OCI-LY1 (cell line): ENCODE measurements at regions not wholly inside any gene's neighbourhood (a gene's known extent, or its start where the extent isn't known, plus 50 kb on each side); places are given as distances from the start of the nearest gene placed in this dataset.

Experiments used
- H2AFZ ChIP-seq: fragments of 200-600 bp; sonication (generic), shearing (Covaris generic); 2 replicates; pipeline ENCODE4 v1.6.0; 2014; ENCODE audit warnings: antibody characterized with exemption, mild to moderate bottlenecking, low read length
- H3F3A ChIP-seq: fragments of 200-600 bp; sonication (generic), shearing (Covaris generic); 2 replicates; pipeline ENCODE4 v1.6.0; 2014; ENCODE audit warnings: mild to moderate bottlenecking, antibody characterized with exemption, low read length, moderate library complexity; ENCODE audit not compliant: insufficient read depth
- H3K27ac ChIP-seq: fragments of 200-600 bp; sonication (generic); 2 replicates; pipeline ENCODE4 v1.5.1; 2014; ENCODE audit warnings: low read length, mixed run types, mild to moderate bottlenecking, low read depth; ENCODE audit not compliant: poor library complexity, severe bottlenecking
- H3K27me3 ChIP-seq: fragments of 200-600 bp; sonication (generic); 2 replicates; pipeline ENCODE4 v1.6.0; 2014; ENCODE audit warnings: antibody characterized with exemption, mild to moderate bottlenecking, low read length, moderate library complexity; ENCODE audit not compliant: insufficient read depth
- H3K36me3 ChIP-seq: fragments of 200-600 bp; sonication (generic); 2 replicates; pipeline ENCODE4 v1.6.1; 2014; ENCODE audit warnings: mild to moderate bottlenecking, antibody characterized with exemption, low read length, moderate library complexity, mixed read lengths; ENCODE audit not compliant: insufficient read depth
- H3K4me1 ChIP-seq: fragments of 200-600 bp; sonication (generic); 2 replicates; pipeline ENCODE4 v1.5.1; 2014; ENCODE audit warnings: mild to moderate bottlenecking, low read length, moderate library complexity; ENCODE audit not compliant: insufficient read depth, severe bottlenecking
- H3K4me2 ChIP-seq: fragments of 200-600 bp; sonication (generic), shearing (Covaris generic); 2 replicates; pipeline ENCODE4 v1.6.1; 2014; ENCODE audit warnings: low read length
- H3K4me3 ChIP-seq: fragments of 200-600 bp; sonication (generic); 2 replicates; pipeline ENCODE4 v1.5.1; 2014; ENCODE audit warnings: low read length, low read depth, mild to moderate bottlenecking, mixed read lengths; ENCODE audit not compliant: poor library complexity, severe bottlenecking
- H3K79me2 ChIP-seq: fragments of 200-600 bp; shearing (Covaris generic); 2 replicates; pipeline ENCODE4 v1.6.1; 2016; ENCODE audit warnings: mixed run types, low read length, mixed read lengths; ENCODE audit not compliant: insufficient read depth
- H3K9ac ChIP-seq: fragments of 200-600 bp; sonication (generic), shearing (Covaris generic); 2 replicates; pipeline ENCODE4 v1.6.1; 2014; ENCODE audit warnings: mild to moderate bottlenecking, low read length, mixed read lengths
- H3K9me2 ChIP-seq: fragments of 200-600 bp; sonication (generic), shearing (Covaris generic); 2 replicates; pipeline ENCODE4 v1.6.1; 2014; ENCODE audit warnings: low read depth, mild to moderate bottlenecking, low read length, mixed read lengths
- H3K9me3 ChIP-seq: fragments of 200-600 bp; shearing (Covaris generic); 2 replicates; pipeline ENCODE4 v1.6.1; 2014; ENCODE audit warnings: low read length, mixed read lengths
- H4K20me1 ChIP-seq: fragments of 200-600 bp; sonication (generic), shearing (Covaris generic); 2 replicates; pipeline ENCODE4 v1.6.0; 2016; ENCODE audit warnings: mild to moderate bottlenecking, low read length; ENCODE audit not compliant: insufficient read depth
- CTCF ChIP-seq: fragments of 200-600 bp; sonication (generic), shearing (Covaris generic); IDR thresholded peaks from 2 replicates; pipeline ENCODE4 v1.5.1; 2017; ENCODE audit warnings: mild to moderate bottlenecking, antibody characterized with exemption, low read length, moderate library complexity, mixed read lengths
- EZH2 ChIP-seq: fragments of 200-600 bp; sonication (generic), shearing (Covaris generic); IDR thresholded peaks from 2 replicates; pipeline ENCODE4 v1.8.0; 2017; ENCODE audit warnings: borderline replicate concordance, mixed run types, mild to moderate bottlenecking, antibody characterized with exemption, low read length, moderate library complexity, mixed read lengths

DNA sequence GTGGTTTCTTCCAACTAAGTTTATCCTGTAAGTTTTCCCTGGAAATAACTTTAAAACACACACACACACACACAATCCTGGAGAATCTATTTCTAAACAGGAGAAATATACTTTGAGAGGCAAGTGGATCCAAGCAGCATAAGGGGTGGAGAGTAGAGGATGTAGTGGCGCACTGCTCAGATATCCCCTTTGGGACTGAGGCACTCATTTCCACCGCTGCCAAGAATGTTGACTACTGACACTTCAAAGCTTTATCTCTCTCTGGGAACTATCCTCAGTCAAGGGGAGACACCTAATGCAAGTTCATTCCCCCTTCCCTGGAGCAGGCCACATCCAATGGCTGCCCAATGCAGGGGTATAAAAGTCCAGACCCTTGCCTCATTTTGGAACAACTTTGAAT lies 75.8 kb downstream of the CAPZA3 start:
- Histone ChIP-seq H3K9me2 (no peaks in the 10 kb centered on the region), H3K27me3 (no peaks in the 10 kb centered on the region), H3K4me1 (no peaks in the 10 kb centered on the region), H3K4me2 (no peak overlapping the region), H3K4me3 (no peak overlapping the region), H3F3A (no peaks in the 10 kb centered on the region), H3K27ac (no peak overlapping the region), H2AFZ (no peak overlapping the region), H3K9me3 (no peaks in the 10 kb centered on the region), H3K9ac (no peak overlapping the region), H3K79me2 (no peaks in the 10 kb centered on the region), H4K20me1 (no peaks in the 10 kb centered on the region), H3K36me3 (no peaks in the 10 kb centered on the region)
- no peak for TF ChIP-seq EZH2
- TF ChIP-seq CTCF = no peak

DNA sequence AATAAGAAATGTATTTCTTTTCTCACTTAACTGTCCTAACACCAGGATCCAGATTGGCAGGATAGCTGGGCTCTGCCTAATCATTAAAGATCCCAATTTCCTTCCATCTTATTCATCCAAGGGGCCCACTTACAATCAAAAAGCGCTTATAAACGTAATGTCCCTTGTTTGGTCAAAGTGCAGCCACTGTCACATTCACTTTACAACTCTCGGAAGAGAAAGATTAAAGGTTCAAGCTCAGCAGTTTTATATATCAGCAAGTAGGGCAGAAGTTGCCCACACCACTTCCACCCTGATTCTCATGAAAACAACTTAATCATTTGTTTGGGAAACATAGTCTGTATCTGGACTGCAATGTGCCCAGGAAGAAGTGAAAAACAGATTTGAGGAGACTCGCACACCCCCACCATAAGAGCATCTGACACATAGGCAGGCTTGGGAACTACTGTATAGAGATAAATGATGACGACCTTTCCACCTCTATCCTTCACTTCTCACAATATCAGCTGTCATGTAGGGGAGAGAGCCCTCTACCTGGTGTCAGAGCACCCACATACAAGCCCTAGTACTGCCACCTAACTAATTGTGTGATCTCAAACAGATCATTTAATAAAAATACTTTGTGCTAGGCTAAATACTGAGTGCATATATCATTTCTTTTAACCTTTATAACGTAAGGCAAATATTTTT lies 80.8 kb downstream of the CAPZA3 start:
- TF ChIP-seq EZH2 (no peak), CTCF (no peak)
- no peak overlapping the region for H3K4me2 ChIP-seq
- no peaks in the 10 kb centered on the region for H3K9me2 ChIP-seq

GRCh38 chr12:18819484-18819883 lies 81.6 kb downstream of the CAPZA3 start:
- no peaks in the 10 kb centered on the region for H3K36me3 ChIP-seq
- H3K4me1 ChIP-seq = no peaks in the 10 kb centered on the region
- H3K27ac ChIP-seq = no peak overlapping the region
- H3K4me2 ChIP-seq = no peak overlapping the region
- no peak overlapping the region for H3K9ac ChIP-seq
- H3F3A ChIP-seq = no peaks in the 10 kb centered on the region
- H3K27me3 ChIP-seq = no peaks in the 10 kb centered on the region
- H2AFZ ChIP-seq = no peak overlapping the region
- H3K79me2 ChIP-seq = no peaks in the 10 kb centered on the region
- no peak for TF ChIP-seq EZH2
- TF ChIP-seq CTCF = no peak
- no peak overlapping the region for H3K4me3 ChIP-seq
- H4K20me1 ChIP-seq = no peaks in the 10 kb centered on the region
- H3K9me3 ChIP-seq = no peaks in the 10 kb centered on the region
- no peaks in the 10 kb centered on the region for H3K9me2 ChIP-seq

More for the DNA sequence above, 80.8 kb downstream of the CAPZA3 start:
- no peak overlapping the region for H3K4me3 ChIP-seq
- H3K9me3 ChIP-seq = no peaks in the 10 kb centered on the region
- no peak overlapping the region for H2AFZ ChIP-seq
- no peaks in the 10 kb centered on the region for H3K79me2 ChIP-seq
- no peak overlapping the region for H3K27ac ChIP-seq
- H3F3A ChIP-seq = no peaks in the 10 kb centered on the region
- H4K20me1 ChIP-seq = no peaks in the 10 kb centered on the region
- H3K36me3 ChIP-seq = no peaks in the 10 kb centered on the region
- no peaks in the 10 kb centered on the region for H3K27me3 ChIP-seq
- no peaks in the 10 kb centered on the region for H3K4me1 ChIP-seq
- H3K9ac ChIP-seq = no peak overlapping the region
